HG03571 (cell line): ENCODE measurements at regions not wholly inside any gene's neighbourhood (a gene's known extent, or its start where the extent isn't known, plus 50 kb on each side); places are given as distances from the start of the nearest gene placed in this dataset.

ENCODE experiments used
- ATAC-seq: cut with Tn5 transposase; IDR thresholded peaks from one replicate; pipeline ENCODE4 v1.9.1; 2021; ENCODE audit not compliant: unreplicated experiment

DNA sequence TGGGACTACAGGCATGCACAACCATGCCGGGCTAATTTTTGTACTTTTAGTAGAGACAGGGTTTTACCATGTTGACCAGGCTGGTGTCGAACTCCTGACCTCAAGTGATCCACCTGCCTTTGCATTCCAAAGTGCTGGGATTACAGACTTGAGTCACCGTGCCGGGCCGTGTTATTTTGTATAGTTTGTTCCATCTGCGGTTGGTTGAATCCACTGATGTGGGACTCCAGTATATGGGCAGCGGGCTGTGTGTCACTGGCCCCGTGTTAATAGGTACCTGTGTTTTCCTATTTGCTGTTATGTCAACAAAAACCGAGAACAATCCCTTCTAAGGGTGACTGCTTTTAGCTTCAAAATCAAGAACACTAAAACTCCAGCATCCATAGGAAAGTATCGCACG lies 297.6 kb upstream of the PITRM1 start:
- ATAC-seq, result no peak

DNA sequence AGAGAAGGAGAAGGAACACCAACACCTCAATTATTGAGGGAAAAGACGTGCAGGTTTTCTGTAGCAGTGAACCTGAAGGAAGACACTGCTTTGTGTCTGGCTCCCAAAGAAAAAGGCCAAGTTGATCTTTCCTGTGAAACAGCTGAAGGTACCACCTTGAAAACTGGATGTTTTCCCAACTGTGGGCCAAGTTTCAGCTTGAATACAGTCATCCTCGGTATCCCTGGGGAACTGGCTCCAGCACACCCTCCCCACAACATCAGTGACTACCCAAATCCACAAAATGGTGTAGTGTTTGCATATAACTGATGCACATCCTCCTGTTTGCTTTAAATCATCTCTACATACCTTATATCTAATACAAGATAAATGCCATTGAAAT lies 297.0 kb upstream of the PITRM1 start:
- ATAC-seq, result no peak

DNA sequence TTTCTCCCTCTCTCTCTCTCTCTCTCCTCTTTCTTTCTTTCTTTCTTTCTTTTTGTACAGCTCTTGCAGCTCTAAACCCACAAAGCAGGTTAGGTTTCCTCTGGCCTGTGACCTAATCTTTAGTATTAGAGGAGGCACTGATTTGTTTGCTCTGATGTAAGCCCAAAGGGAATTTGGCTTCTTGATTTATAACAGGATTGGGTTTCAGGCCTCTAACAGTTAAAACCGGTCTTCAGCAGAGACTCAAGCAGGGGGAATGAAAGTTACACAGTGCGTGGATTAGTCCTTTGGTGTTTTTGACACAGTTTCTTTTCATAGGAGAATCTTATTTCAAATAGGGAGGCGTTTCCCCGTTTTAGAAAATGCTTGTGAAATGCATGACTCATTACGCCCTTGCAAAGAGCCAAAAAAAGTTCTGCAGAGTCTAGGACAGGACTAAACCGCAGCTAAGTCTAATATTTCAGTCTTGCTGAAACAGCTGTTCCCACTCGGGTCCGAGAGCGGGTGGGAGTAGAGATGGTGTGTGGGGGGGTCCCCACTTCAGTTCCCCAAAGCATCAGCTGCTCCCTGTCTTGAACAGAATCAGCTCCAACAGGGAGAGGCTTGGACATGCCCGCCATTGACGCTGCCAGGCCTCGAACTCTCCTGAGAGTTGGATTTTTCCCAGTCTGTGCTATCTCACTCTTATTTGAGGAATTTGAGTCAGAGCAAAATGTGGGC lies 296.5 kb upstream of the PITRM1 start:
- ATAC-seq, result no peak

DNA sequence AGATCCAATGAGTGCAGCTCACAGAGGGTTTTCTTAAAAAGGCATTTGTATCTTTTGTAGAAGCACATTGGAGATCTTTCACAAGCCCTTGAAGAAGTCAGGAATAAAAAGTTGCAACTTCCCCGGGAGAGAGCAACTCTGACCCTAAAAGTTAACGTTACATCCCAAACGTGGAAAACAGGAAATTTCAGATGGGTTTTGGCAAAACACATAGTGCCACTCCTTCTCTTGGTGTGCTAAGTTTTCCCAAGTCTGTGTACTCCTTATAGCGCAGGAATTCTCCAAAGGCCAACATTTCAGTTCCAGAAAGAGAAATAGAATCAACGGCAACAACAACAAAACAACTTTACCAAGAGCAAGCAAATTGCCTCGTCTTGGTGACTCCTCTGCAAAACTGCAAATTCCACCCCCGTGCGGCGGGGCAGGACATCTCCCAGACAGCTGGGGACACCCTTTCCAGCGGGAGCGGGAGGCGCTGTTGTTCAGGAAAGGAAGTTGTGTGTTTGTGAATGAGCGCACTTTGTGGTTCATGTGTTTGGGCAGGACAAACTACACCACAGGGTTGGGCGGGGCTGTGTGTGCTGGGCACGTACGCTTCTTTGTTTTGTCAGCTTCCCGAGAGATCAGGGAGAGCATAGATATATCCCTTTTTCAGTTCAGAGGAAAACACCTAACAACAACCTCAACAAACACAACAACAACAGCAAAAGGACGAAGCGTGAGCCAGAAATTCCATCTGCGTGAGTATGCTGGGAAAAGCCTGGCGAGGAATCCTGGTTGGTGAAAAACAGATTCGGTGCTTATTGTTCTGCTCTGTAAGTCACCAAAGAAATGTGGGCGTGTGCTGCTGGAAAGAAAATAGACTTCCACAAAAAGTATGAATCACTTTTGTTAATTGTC lies 294.7 kb upstream of the PITRM1 start:
- no peak for ATAC-seq

DNA sequence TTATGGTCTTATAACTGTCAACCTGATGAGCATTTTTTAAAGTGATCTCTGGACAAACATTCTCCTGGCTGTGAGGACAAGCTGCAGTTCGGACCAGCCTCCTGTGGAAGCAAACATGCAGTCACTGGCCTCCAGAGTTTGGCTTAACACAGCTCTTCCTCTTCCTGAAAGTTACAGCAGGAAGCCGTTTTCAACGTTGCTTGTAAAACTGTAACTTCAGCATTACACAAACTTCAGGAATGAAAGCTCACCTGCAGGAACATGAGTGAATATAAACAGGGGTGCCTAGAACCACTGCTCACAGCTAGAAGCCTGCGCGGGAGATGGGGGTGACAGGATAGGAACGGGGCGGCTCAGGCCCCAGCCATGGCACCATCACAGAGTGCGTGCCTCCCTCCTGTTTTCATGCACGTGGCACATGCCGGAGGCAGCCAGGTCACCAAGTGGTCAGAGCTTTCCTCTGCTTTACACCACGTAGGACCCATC lies 292.9 kb upstream of the PITRM1 start:
- no peak for ATAC-seq

DNA sequence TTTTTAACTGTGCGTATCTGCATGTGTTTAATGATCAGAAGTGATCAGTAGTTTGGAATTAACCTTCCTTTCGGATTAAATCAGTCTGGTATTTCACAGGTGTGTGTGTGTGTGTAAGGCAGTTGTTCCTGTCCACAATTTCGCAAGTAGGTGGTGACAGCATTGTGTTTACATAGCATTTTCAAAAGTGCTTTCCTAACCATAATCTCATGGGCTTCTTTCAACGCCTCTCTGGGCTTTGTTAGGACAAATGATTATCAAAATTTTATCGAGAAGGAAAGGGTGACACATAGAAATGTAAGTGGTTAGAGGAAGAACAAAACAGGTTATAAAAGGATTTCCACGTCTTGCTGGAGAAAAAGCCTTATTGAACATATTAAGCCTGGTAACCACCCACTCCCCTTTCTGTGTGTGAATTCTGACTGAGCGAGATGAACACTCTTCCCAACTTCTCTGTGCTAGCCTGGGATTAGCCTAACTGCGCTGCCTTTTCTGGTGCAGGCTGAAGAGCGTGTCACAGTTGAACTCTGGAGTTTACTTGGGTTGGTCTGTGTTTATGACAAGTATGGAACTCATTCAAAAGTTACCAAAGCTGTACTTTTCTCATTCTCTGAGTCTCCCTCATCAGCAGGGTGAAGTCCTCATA lies 292.3 kb upstream of the PITRM1 start:
- no peak for ATAC-seq

DNA sequence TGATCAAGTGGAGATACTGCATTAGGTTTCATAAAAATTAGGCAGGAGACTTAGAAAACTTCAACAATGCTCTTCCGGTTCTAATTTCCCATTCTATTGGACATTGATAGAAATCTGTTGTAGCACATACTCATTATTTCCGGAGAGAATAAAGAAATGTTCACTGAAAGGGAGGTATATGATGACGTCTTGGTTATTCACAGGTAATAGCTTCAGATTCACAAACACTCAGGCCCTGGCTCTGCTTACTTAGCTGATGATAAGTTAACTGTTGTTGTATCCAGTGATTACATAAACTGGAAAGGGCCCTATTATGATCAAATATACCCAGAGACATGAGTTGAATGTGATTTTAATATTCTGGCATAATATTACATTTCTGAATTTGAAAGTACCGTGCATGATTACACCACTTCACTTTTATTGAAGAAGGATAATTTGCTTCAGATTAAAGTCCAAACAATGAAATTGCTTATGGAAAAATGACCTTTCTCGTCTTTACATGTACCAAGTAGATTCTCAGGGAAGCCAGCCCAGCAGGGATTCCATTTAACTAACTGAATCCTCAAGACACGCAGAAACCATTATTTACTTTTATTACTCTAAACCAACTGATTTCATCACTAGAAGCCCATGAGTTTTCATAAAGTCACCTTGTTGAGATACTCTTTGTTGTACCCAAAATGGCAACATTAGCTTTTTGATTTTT lies 288.0 kb upstream of the PITRM1 start:
- ATAC-seq, result no peak

DNA sequence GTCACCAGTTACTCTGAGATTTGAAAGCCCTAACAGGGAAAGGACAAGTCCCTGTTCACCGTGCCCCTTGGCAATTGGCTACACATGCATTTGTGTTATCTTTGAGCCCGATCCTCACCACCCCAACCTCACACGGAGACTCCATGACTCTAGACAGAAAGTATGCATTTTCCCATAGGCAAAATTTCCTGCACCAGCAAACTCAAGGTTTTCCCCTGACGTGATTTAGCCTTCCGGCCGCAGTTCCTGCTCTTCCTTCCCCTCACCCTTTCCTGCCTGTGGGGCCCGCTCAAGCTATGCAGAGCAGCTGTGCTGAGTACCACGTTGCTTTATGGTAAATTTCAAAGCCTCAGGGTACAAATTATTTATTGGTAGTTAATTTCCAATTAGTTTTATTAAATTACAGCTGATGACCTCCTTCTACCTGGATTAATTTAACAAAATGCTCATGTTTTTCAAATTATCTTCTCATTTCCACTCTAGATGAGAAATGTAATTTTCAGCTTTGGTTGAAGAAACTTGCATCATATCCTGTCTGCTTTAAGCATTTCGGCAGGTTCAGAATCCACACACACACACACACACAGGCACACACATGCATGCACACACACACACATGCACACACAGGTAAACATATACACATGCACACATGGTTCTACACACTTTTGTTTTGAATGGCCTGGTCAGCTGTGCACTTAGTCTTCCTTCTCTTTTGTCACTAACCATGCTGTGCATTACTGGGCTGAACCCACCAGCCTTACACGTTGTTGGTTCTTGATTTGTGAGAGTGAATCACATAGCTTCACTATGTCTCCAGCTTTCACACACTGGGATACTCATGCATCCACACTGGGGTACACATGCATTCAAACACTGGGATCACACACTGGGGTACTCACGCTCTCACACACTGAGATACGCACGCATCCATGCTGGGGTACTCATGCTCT lies 283.1 kb upstream of the PITRM1 start:
- ATAC-seq, result no peak

DNA sequence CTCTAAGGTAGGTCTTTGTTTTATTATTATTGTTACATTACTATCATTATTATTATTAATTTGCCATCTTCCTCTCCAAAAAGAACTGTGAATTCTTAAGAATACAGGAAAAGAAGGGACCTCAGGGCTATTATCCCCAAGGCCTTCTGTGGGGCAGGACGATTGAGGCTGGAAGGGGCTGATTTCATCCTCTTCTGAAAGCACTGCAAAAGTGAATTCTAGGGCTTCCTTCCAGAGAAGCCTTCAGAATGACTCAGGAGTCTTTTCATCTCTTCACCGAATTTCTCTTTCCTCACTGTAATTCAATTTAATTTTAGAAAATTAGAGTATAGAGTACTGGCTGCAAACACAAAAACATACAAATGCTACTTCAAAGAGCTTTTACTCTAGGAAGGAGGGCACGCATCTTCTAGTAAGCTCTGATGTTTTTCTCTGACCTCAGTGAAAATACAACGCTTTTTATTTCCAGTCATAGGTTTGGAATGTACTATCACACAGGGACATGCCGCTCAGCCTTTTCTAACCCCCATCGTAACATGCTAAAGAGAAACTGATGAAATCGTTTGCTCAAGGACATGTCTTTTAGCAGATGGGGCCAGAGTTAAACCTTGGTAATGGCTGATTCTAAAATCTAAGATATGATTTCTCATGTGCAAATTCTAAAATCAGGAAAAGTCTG lies 280.2 kb upstream of the PITRM1 start:
- no peak for ATAC-seq

DNA sequence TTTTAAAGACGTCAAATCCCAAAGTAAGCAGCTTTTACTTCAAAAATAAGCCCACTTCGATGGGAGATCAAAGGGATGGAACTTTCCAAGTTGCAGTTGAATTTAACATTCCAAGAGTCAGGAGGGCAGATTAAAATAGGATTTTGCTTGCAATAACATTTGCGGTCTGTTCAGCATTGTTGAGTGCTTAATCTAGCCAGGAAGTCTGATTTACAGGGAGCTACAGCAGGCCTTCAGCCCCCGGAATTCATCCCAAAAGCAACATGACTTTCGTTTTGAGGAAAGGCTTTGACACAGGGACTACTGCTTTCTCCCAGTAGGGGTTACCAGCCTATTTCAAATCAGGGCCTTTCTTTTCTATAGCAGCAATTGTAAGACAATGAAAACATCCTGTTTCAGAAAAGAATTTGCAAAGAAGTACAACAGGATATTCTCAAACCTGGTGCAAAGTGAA lies 279.6 kb upstream of the PITRM1 start:
- ATAC-seq, result no peak

DNA sequence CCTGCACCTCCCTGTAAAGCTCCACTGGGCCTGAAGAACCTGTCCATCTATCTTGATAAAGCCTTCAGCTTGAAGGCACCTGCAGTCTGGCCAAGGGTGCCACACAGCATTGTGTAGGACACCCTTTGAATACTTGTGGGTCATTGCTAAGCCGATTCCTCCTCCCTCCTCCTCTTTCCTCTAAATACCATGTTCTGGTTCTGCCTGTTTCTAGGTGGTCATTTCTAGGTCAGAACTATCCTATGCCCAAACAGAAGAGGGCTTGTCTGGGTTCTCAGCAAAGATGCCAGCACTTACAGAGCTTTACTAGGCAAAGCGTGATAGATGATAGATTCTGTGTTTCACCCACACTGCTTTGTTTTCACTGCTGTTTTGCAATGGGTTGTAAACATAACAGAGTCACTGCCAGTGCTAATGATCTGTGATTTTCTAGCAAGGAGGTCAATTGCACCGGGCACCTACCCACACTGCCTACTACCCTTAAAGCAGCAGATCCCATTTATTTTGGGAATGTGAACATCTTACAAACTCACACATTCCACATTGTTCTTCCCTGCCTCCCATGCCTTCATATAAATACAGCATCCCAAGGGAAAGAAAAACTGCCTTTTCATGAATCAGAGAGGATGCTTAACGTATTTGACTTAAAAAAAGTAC lies 279.1 kb upstream of the PITRM1 start:
- no peak for ATAC-seq

DNA sequence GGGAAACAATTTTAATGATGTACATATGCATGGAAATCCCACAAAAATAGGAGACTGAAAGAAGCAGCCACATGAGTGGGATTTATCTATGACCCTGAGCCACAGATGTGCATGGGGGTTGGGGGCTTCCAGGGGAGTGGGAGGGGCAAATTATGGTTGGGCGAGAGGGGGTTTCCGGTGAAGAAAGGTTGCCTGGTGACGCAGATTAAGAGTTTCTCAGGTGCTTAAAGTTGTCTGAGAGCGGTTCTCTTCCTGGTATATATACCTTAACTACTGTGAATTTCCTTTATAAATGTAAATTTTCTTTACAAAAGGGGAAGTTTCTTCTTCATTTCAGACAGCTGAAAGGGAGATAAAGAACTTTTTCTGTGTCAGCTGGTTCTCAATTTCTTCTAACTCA lies 273.6 kb upstream of the PITRM1 start:
- ATAC-seq, result no peak

DNA sequence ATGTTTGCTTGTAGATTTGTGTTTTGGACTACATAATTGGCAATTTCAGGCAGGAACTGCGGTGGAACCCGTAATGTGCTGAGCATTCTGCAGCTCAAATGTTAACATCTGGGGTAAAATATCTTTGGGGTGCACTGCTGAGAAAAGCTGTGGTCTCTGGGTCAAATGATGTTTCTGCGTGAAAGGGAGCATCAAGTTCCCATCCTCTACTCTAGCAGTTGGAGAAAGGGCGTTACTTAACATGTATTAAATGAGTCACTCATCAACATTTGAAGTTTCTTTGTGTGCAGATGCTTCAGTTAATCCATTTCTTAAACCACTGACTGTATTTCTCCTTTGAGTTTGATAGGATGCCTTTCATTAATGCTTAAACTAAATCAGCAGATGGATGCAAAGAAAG lies 273.1 kb upstream of the PITRM1 start:
- no peak for ATAC-seq

DNA sequence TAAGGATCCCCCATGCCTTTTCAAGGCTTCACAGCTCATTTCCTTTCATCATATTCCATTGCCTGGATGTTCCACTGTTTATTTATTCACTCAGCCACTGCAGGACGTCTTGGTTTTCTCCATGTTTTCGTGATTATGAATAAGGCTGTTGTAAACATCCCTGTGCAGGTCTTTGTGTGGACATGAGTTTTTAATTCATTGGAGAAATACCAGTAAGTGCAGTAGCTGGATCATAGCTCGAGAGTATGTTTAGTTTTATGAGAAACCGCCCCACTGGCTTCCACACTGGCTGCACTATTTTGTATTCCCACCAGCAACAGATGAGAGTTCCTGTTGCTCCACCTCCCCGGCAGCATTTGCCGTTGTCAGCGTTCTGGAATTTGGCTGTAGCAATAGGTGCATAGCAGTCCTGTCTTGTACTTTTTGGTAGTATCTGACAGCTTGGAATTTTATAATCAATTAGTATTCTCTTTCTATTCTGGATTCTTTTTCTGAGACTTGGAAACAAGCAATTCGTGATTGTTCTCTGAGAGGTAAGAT lies 269.9 kb upstream of the PITRM1 start:
- no peak for ATAC-seq

DNA sequence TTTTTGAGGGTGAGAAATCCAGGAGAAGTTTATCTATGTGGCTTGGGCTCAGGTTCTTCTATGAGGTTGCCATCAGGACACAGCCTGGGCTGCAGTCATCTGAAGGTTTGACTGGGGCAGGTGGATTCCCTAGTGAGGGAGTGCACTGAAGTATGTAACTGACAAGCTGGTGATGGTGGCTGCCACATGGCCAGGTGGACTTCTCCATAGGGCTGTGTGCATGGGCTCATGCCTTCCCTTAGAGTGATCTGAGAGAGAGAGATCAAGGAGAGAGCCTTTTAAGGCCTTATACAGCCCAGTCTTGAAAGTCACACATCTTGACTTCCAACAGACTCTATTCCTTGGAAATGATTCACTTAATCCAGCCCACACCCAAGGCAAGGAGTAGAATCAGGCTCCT lies 266.6 kb upstream of the PITRM1 start:
- no peak for ATAC-seq

DNA sequence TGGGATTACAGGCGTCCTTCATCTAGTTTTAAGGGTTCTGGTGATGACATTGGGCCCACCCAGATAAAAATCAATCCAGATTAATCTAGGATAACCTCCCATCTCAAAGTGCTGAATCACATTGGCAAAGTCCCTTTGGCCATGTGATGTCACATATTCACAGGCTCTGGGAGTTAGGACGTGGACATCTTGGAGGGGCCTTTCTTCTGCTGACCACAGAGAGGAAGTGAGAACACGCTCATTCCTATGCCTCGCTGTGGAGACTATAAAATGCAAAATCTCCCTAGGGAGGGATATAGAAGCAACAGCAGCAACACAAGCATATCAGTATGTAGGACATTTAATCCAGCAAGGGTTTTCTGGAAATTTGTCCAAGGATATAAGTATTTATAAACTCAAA lies 266.0 kb upstream of the PITRM1 start:
- ATAC-seq, result no peak

DNA sequence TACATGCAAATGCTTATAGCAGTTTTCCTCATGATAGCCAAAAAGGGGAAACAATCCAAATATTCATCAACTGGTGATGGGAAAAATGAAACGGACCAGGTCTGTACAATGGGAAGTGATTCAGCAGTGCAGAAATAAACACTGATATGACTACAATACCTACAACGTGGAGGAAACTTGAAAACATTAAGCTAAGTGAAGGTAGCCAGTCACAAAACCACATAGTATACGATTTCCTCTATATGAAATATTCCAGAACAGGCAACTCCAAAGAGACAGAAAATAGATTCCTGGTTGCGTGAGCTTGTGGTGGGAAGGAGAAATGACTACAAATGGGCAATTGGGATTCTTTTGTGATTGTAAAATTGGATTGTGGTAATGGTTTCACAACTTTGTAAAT lies 263.1 kb upstream of the PITRM1 start:
- no peak for ATAC-seq

DNA sequence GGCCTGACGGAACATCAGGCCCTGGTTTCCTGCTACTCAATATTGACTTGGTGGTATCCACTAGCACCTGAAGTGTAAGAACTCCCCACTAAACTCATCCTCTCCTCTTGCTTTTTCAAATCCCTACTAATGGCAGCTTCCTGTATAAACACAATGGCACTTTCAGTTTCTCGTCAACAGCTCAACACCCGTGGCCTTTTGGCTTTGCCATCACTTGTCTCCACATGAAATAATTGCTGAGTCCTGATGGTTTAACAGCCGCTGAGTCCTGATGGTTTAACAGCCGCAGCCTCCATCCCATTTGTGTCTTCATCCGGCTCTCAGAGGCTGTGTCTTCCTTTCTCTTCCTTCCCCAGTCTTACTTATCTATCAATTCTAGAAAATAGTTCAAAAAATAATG lies 261.4 kb upstream of the PITRM1 start:
- ATAC-seq, result no peak

DNA sequence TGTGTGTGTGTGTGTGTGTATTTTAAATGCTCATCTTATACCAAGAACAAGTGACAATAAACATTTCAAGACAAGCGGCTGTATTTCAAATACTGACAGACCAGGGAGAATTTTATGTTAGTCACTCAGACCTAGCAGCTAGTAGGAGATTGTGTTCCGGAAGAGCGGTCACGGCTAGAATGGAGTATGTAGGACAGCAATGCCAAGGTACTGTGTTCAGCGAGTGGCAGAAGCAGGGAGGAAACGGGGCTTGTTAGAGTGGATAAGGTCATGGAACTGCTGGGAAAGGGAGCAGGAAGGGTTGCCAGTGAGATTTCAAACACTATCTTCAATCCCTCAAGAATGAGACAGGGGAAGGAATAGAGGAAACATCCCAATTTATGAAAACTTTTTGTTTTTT lies 260.5 kb upstream of the PITRM1 start:
- no peak for ATAC-seq
